Mucosa of rectum (tissue), 2 donors: ENCODE measurements at regions not wholly inside any gene's neighbourhood (a gene's known extent, or its start where the extent isn't known, plus 50 kb on each side); places are given as distances from the start of the nearest gene placed in this dataset.

Experiments
- H3K27ac ChIP-seq, 2 donors: one replicate each; pipeline ENCODE4 v1.7.0; 2013; ENCODE audit warnings: inconsistent platforms in 2 of 2, low read depth in 2 of 2, low read length in 2 of 2
- H3K27me3 ChIP-seq, 2 donors: one replicate each; pipeline ENCODE4 v1.7.0; 2013; ENCODE audit warnings: low read length in 2 of 2; ENCODE audit not compliant: control insufficient read depth in 2 of 2, insufficient read depth in 2 of 2
- H3K36me3 ChIP-seq, 2 donors: one replicate each; pipeline ENCODE4 v1.7.0; 2013; ENCODE audit warnings: low read length in 2 of 2; ENCODE audit not compliant: control insufficient read depth in 2 of 2, insufficient read depth in 2 of 2
- H3K4me1 ChIP-seq, 2 donors: one replicate each; pipeline ENCODE4 v1.7.0; 2013; ENCODE audit warnings: low read length in 2 of 2, mild to moderate bottlenecking in 1 of 2; ENCODE audit not compliant: control insufficient read depth in 2 of 2, insufficient read depth in 2 of 2
- H3K4me3 ChIP-seq, 2 donors: one replicate each; pipeline ENCODE4 v1.7.0; 2013; ENCODE audit warnings: low read length in 2 of 2
- H3K9ac ChIP-seq, 2 donors: one replicate each; pipeline ENCODE4 v1.7.0; 2013; ENCODE audit warnings: low read length in 2 of 2, low read depth in 1 of 2, mild to moderate bottlenecking in 1 of 2
- H3K9me3 ChIP-seq, 2 donors: one replicate each; pipeline ENCODE4 v1.7.0; 2013; ENCODE audit warnings: low read length in 2 of 2; ENCODE audit not compliant: control insufficient read depth in 2 of 2
- donor health status: healthy.
- donor health status: Normal muscosa, but diverticular disease.

GRCh38 chr3:18680758-18681157, 255.6 kb upstream of the SATB1 start:
- H3K4me3 ChIP-seq, result no peak overlapping the region
- no peaks in the 10 kb centered on the region for H3K4me1 ChIP-seq
- H3K36me3 ChIP-seq, result no peaks in the 10 kb centered on the region
- H3K9me3 ChIP-seq, result no peaks in the 10 kb centered on the region
- H3K27me3 ChIP-seq, result no peaks in the 10 kb centered on the region
- H3K27ac ChIP-seq, result no peak overlapping the region
- H3K9ac ChIP-seq, result no peak overlapping the region

GRCh38 chr3:18679238-18679637, 254.1 kb upstream of the SATB1 start:
- no peak overlapping the region for H3K4me3 ChIP-seq
- no peaks in the 10 kb centered on the region for H3K9me3 ChIP-seq
- no peaks in the 10 kb centered on the region for H3K36me3 ChIP-seq
- H3K27me3 ChIP-seq, result no peaks in the 10 kb centered on the region
- no peak overlapping the region for H3K27ac ChIP-seq
- peak overlapping the region in 1 of 2 donors; percentile 19 for H3K9ac ChIP-seq
- no peaks in the 10 kb centered on the region for H3K4me1 ChIP-seq

GRCh38 chr3:18675197-18675596, 250.1 kb upstream of the SATB1 start:
- Histone ChIP-seq H3K9ac (no peak overlapping the region), H3K4me1 (no peaks in the 10 kb centered on the region), H3K36me3 (no peaks in the 10 kb centered on the region), H3K27me3 (no peaks in the 10 kb centered on the region), H3K27ac (no peak overlapping the region), H3K9me3 (no peaks in the 10 kb centered on the region), H3K4me3 (no peak overlapping the region)

GRCh38 chr3:18672561-18672960, 247.4 kb upstream of the SATB1 start:
- no peaks in the 10 kb centered on the region for H3K36me3 ChIP-seq
- H3K9me3 ChIP-seq, result no peaks in the 10 kb centered on the region
- H3K4me3 ChIP-seq, result no peak overlapping the region
- no peaks in the 10 kb centered on the region for H3K4me1 ChIP-seq
- H3K27ac ChIP-seq, result no peak overlapping the region
- H3K27me3 ChIP-seq, result no peaks in the 10 kb centered on the region
- H3K9ac ChIP-seq, result no peak overlapping the region

- no peak overlapping the region for H3K9ac ChIP-seq
- no peaks in the 10 kb centered on the region for H3K27me3 ChIP-seq
- no peak overlapping the region for H3K4me3 ChIP-seq
These were observed 245.6 kb upstream of the SATB1 start for GRCh38 chr3:18670759-18671158.

GRCh38 chr3:18669374-18669773, 244.2 kb upstream of the SATB1 start:
- Histone ChIP-seq H3K27ac (no peak overlapping the region), H3K27me3 (no peaks in the 10 kb centered on the region), H3K9me3 (no peaks in the 10 kb centered on the region), H3K4me1 (no peaks in the 10 kb centered on the region), H3K9ac (no peak overlapping the region), H3K4me3 (no peak overlapping the region), H3K36me3 (no peaks in the 10 kb centered on the region)

More at GRCh38 chr3:18670759-18671158, 245.6 kb upstream of the SATB1 start:
- Histone ChIP-seq H3K4me1 (no peaks in the 10 kb centered on the region), H3K9me3 (no peaks in the 10 kb centered on the region), H3K27ac (no peak overlapping the region), H3K36me3 (no peaks in the 10 kb centered on the region)

GRCh38 chr3:18667552-18667951, 242.4 kb upstream of the SATB1 start:
- no peak overlapping the region for H3K9ac ChIP-seq
- no peaks in the 10 kb centered on the region for H3K4me1 ChIP-seq
- H3K27ac ChIP-seq, result no peak overlapping the region
- H3K27me3 ChIP-seq, result no peaks in the 10 kb centered on the region
- H3K36me3 ChIP-seq, result no peaks in the 10 kb centered on the region
- no peak overlapping the region for H3K4me3 ChIP-seq
- no peaks in the 10 kb centered on the region for H3K9me3 ChIP-seq

- Histone ChIP-seq H3K4me3 (no peak overlapping the region), H3K27me3 (no peaks in the 10 kb centered on the region), H3K4me1 (no peaks in the 10 kb centered on the region), H3K27ac (no peak overlapping the region), H3K9me3 (no peaks in the 10 kb centered on the region), H3K36me3 (no peaks in the 10 kb centered on the region), H3K9ac (no peak overlapping the region)
These were observed 241.5 kb upstream of the SATB1 start for GRCh38 chr3:18666655-18667054.

- no peaks in the 10 kb centered on the region for H3K4me1 ChIP-seq
- no peaks in the 10 kb centered on the region for H3K36me3 ChIP-seq
- no peaks in the 10 kb centered on the region for H3K27me3 ChIP-seq
- no peak overlapping the region for H3K9ac ChIP-seq
- no peak overlapping the region for H3K27ac ChIP-seq
- H3K9me3 ChIP-seq, result no peaks in the 10 kb centered on the region
- no peak overlapping the region for H3K4me3 ChIP-seq
These were observed 234.9 kb upstream of the SATB1 start for GRCh38 chr3:18660059-18660458.

- Histone ChIP-seq H3K27ac (no peak overlapping the region), H3K9ac (no peak overlapping the region), H3K4me3 (no peak overlapping the region), H3K4me1 (no peaks in the 10 kb centered on the region), H3K36me3 (no peaks in the 10 kb centered on the region), H3K27me3 (no peaks in the 10 kb centered on the region), H3K9me3 (no peaks in the 10 kb centered on the region)
These were observed 233.0 kb upstream of the SATB1 start for GRCh38 chr3:18657858-18658820.
